GM12891 (cell line): ENCODE measurements at regions not wholly inside any gene's neighbourhood (a gene's known extent, or its start where the extent isn't known, plus 50 kb on each side); places are given as distances from the start of the nearest gene placed in this dataset.
"Not testable (repeated sequence)": the region's sequence is repeated elsewhere in the genome, so short reads cannot be mapped to it uniquely, and the experiment has no call there.

Experiments used
- DNase-seq: peaks from one replicate; pipeline ENCODE4 v3.0.0; 2011; ENCODE audit warnings: low spot score; ENCODE audit not compliant: insufficient read length
- FAIRE-seq: peaks from 2 replicates; lab custom pipeline; 2011; peaks lifted over from hg19 to GRCh38; lab: Jason Lieb, UNC
- PAX5 ChIP-seq: IDR thresholded peaks from 2 replicates; pipeline ENCODE4 v1.6.1; 2011; ENCODE audit warnings: low read length, moderate library complexity, mild to moderate bottlenecking; ENCODE audit not compliant: insufficient read depth, severe bottlenecking
- POLR2A ChIP-seq: IDR thresholded peaks from 2 replicates; pipeline ENCODE4 v1.6.1; 2011; ENCODE audit warnings: low read depth, low read length, control low read depth
- POLR2AphosphoS5 ChIP-seq: IDR thresholded peaks from 2 replicates; pipeline ENCODE4 v1.6.1; 2011; ENCODE audit warnings: low read depth, low read length, control low read depth
- POU2F2 ChIP-seq: IDR thresholded peaks from 2 replicates; pipeline ENCODE4 v1.6.1; 2011; ENCODE audit warnings: low read depth, mild to moderate bottlenecking, control low read depth, low read length, moderate library complexity
- SPI1 ChIP-seq: IDR thresholded peaks from 2 replicates; pipeline ENCODE4 v1.6.1; 2011; ENCODE audit warnings: low read depth, low read length, control low read depth
- TAF1 ChIP-seq: IDR thresholded peaks from 2 replicates; pipeline ENCODE4 v1.6.1; 2011; ENCODE audit warnings: low read depth, low read length, control low read depth

- FAIRE-seq: no peak
- TF ChIP-seq POLR2A (no peak), POU2F2 (no peak), POLR2AphosphoS5 (no peak), TAF1 (no peak), PAX5 (no peak), SPI1 (no peak)
- DNase-seq: no peak
These were observed 162.8 kb downstream of the BARX1 start for GRCh38 chr9:93792358-93792757.

GRCh38 chr9:93786204-93786603, 169.0 kb downstream of the BARX1 start:
- FAIRE-seq (no peak), DNase-seq (no peak)
- no peak for TF ChIP-seq PAX5
- no peak for TF ChIP-seq POU2F2
- TF ChIP-seq SPI1: no peak
- no peak for TF ChIP-seq POLR2AphosphoS5
- TF ChIP-seq TAF1: no peak
- no peak for TF ChIP-seq POLR2A

GRCh38 chr9:93776873-93777272, 178.3 kb downstream of the BARX1 start:
- DNase-seq: no peak
- no peak for FAIRE-seq
- TF ChIP-seq TAF1 (no peak), POLR2AphosphoS5 (no peak), POU2F2 (no peak), PAX5 (no peak), SPI1 (no peak), POLR2A (no peak)

GRCh38 chr9:93776256-93776655, 178.9 kb downstream of the BARX1 start:
- no peak for FAIRE-seq
- TF ChIP-seq PAX5: no peak
- TF ChIP-seq TAF1: no peak
- no peak for TF ChIP-seq POLR2A
- TF ChIP-seq SPI1: no peak
- TF ChIP-seq POU2F2: no peak
- no peak for TF ChIP-seq POLR2AphosphoS5
- DNase-seq: no peak

GRCh38 chr9:93774331-93775102, 180.6 kb downstream of the BARX1 start:
- no peak for FAIRE-seq
- TF ChIP-seq POU2F2 (no peak), SPI1 (no peak), PAX5 (no peak), POLR2AphosphoS5 (no peak), POLR2A (no peak), TAF1 (no peak)
- no peak for DNase-seq

- FAIRE-seq (no peak), DNase-seq (no peak)
- no peak for TF ChIP-seq POLR2A
- TF ChIP-seq POLR2AphosphoS5: no peak
- TF ChIP-seq TAF1: no peak
- TF ChIP-seq POU2F2: no peak
- no peak for TF ChIP-seq PAX5
- TF ChIP-seq SPI1: no peak
These were observed 183.9 kb downstream of the BARX1 start for GRCh38 chr9:93771276-93771675.

- TF ChIP-seq PAX5 (no peak), POLR2A (no peak), SPI1 (no peak), TAF1 (no peak)
- no peak for DNase-seq
- FAIRE-seq: no peak
These were observed 185.4 kb downstream of the PHF2 start for GRCh38 chr9:93761822-93762221.

- FAIRE-seq (no peak), DNase-seq (no peak)
- no peak for TF ChIP-seq POLR2A
- TF ChIP-seq TAF1: no peak
- TF ChIP-seq PAX5: no peak
- no peak for TF ChIP-seq POU2F2
- no peak for TF ChIP-seq SPI1
- no peak for TF ChIP-seq POLR2AphosphoS5
These were observed 173.7 kb downstream of the PHF2 start for GRCh38 chr9:93750045-93750444.

GRCh38 chr9:93748827-93749226, 172.4 kb downstream of the PHF2 start:
- DNase-seq: not testable (repeated sequence)

GRCh38 chr9:93731963-93732362, 155.6 kb downstream of the PHF2 start:
- no peak for TF ChIP-seq POLR2AphosphoS5
- TF ChIP-seq PAX5: no peak
- no peak for TF ChIP-seq TAF1
- TF ChIP-seq POU2F2: no peak
- no peak for TF ChIP-seq POLR2A
- TF ChIP-seq SPI1: no peak
- no peak for DNase-seq
- FAIRE-seq: no peak

More at GRCh38 chr9:93748827-93749226, 172.4 kb downstream of the PHF2 start:
- not testable (repeated sequence) for FAIRE-seq
